Activated B cell treated with CpG ODN at 0.5 μM for 24 hours (primary cell): ENCODE measurements at regions not wholly inside any gene's neighbourhood (a gene's known extent, or its start where the extent isn't known, plus 50 kb on each side); places are given as distances from the start of the nearest gene placed in this dataset.

Source experiments
- ATAC-seq: fragments of 200-7000 bp; cut with Tn5 transposase; one replicate; pipeline ENCODE4 v1.10.0; 2021; ENCODE audit warnings: low read depth, mild to moderate bottlenecking, moderate library complexity
- CTCF ChIA-PET: fragments of 350-600 bp; sonication (Branson Sonifier 250); formaldehyde crosslinking; loops from one replicate; lab custom pipeline; 2021; ENCODE audit warnings: antibody characterized with exemption; lab: Charles Lee
- POLR2A ChIA-PET: fragments of 350-600 bp; sonication (Branson Sonifier 250); formaldehyde crosslinking; loops from one replicate; lab custom pipeline; 2021; ENCODE audit warnings: antibody characterized with exemption; lab: Charles Lee
- DNase-seq: peaks from one replicate; pipeline ENCODE4 v3.0.0; 2022
- H3K27ac Mint-ChIP-seq: one replicate; pipeline ENCODE4 v1.8.0; 2020; ENCODE audit warnings: mixed read lengths
- H3K27me3 Mint-ChIP-seq: one replicate; pipeline ENCODE4 v1.8.0; 2021; ENCODE audit warnings: mixed read lengths
- H3K36me3 Mint-ChIP-seq: one replicate; pipeline ENCODE4 v1.8.0; 2021; ENCODE audit warnings: low read depth, mixed read lengths
- H3K4me1 Mint-ChIP-seq: one replicate; pipeline ENCODE4 v1.8.0; 2021; ENCODE audit warnings: mixed read lengths
- H3K4me3 Mint-ChIP-seq: one replicate; pipeline ENCODE4 v1.8.0; 2020; ENCODE audit warnings: mild to moderate bottlenecking, mixed read lengths
- H3K9me3 Mint-ChIP-seq: one replicate; pipeline ENCODE4 v1.8.0; 2020; ENCODE audit warnings: mixed read lengths
- intact Hi-C: fragments of 100-400 bp; cut with micrococcal nuclease; formaldehyde crosslinking; loops from one replicate; pipeline ENCODE4 v1.15.1; 2024
- TF ChIP-seq, protein P1 (sequence below): fragments of 200-600 bp; IDR thresholded peaks from one replicate; pipeline ENCODE4 v1.8.0; 2022; ENCODE audit warnings: antibody characterized with exemption, mild to moderate bottlenecking

DNA sequence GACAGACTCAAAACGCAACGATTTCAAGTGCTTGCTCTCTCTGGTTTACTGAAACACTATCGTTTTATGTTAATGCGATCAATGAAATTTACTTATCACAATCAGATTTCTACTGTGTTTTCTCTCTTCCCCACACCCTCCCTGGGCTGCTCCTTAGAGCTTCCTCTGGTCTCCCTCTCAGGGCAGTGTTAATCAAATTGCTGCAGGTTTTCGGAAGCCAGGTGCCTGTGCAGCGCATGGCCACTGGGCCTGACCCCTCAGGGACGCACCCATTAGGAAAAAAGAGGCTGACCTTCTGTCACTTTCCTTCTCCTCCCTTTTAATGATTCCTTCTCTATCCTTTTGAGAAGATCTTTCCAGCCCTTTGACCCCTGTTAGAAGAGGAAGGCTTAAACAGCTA, 134.5 kb upstream of the ONECUT1 start:
- H3K4me3 Mint-ChIP-seq, result no peak overlapping the region
- H3K4me1 Mint-ChIP-seq, result no peaks in the 10 kb centered on the region
- TF ChIP-seq, protein P1, sequence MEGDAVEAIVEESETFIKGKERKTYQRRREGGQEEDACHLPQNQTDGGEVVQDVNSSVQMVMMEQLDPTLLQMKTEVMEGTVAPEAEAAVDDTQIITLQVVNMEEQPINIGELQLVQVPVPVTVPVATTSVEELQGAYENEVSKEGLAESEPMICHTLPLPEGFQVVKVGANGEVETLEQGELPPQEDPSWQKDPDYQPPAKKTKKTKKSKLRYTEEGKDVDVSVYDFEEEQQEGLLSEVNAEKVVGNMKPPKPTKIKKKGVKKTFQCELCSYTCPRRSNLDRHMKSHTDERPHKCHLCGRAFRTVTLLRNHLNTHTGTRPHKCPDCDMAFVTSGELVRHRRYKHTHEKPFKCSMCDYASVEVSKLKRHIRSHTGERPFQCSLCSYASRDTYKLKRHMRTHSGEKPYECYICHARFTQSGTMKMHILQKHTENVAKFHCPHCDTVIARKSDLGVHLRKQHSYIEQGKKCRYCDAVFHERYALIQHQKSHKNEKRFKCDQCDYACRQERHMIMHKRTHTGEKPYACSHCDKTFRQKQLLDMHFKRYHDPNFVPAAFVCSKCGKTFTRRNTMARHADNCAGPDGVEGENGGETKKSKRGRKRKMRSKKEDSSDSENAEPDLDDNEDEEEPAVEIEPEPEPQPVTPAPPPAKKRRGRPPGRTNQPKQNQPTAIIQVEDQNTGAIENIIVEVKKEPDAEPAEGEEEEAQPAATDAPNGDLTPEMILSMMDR, result no peak
- H3K27me3 Mint-ChIP-seq, result peaks cover 4% of the 10 kb centered on the region
- ATAC-seq (no peak), DNase-seq (no peak)
- H3K27ac Mint-ChIP-seq, result no peak overlapping the region
- intact Hi-C loops, result no loop called here
- no peaks in the 10 kb centered on the region for H3K36me3 Mint-ChIP-seq
- ChIA-PET POLR2A (no interaction called here), CTCF (no interaction called here)
- H3K9me3 Mint-ChIP-seq, result peaks cover 6% of the 10 kb centered on the region

- no peak overlapping the region for H3K4me3 Mint-ChIP-seq
- DNase-seq (no peak), ATAC-seq (no peak)
- H3K4me1 Mint-ChIP-seq, result no peaks in the 10 kb centered on the region
- ChIA-PET CTCF (no interaction called here), POLR2A (no interaction called here)
- H3K27me3 Mint-ChIP-seq, result peaks cover 8% of the 10 kb centered on the region
- peaks cover 5% of the 10 kb centered on the region for H3K9me3 Mint-ChIP-seq
- no peaks in the 10 kb centered on the region for H3K36me3 Mint-ChIP-seq
- no peak overlapping the region for H3K27ac Mint-ChIP-seq
- TF ChIP-seq, protein P1, result no peak
- intact Hi-C loops, result no loop called here
These were observed 133.5 kb upstream of the ONECUT1 start for GRCh38 chr15:52923626-52924025.

GRCh38 chr15:52922871-52923270, 132.7 kb upstream of the ONECUT1 start:
- DNase-seq, result no peak
- intact Hi-C loops, result no loop called here
- CTCF ChIA-PET, result no interaction called here
- Mint-ChIP-seq H3K27me3 (peaks cover 8% of the 10 kb centered on the region), H3K36me3 (no peaks in the 10 kb centered on the region), H3K27ac (no peak overlapping the region), H3K4me3 (no peak overlapping the region), H3K9me3 (peaks cover 4% of the 10 kb centered on the region), H3K4me1 (no peaks in the 10 kb centered on the region)
- no peak for ATAC-seq
- TF ChIP-seq, protein P1, result no peak
- POLR2A ChIA-PET, result no interaction called here

DNA sequence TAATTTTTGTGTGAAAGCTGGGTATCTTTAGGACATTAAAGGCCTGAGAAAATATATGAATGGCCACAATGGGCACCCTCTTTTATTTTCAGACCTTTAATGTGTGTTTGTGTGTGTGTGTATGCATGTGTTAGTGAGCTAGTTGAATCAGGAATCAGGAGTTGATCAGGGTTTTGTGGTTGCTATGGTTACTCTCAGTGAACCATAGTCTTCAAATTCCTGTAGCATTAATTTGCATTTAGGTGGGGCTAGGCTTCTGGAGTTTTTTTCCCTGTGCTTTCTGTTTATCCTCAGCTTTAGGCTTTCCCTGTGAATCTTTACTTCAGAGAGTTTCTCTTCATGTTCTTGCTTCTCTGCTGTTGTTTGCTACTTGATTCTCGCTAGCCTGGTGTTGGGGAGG, 122.0 kb upstream of the ONECUT1 start:
- no peaks in the 10 kb centered on the region for H3K36me3 Mint-ChIP-seq
- POLR2A ChIA-PET, result no interaction called here
- ATAC-seq, result no peak
- intact Hi-C loops, result no loop called here
- H3K27ac Mint-ChIP-seq, result no peak overlapping the region
- CTCF ChIA-PET, result no interaction called here
- TF ChIP-seq, protein P1, result no peak
- H3K27me3 Mint-ChIP-seq, result peaks cover 6% of the 10 kb centered on the region
- H3K4me1 Mint-ChIP-seq, result no peaks in the 10 kb centered on the region
- no peak for DNase-seq
- H3K9me3 Mint-ChIP-seq, result no peaks in the 10 kb centered on the region
- no peak overlapping the region for H3K4me3 Mint-ChIP-seq

DNA sequence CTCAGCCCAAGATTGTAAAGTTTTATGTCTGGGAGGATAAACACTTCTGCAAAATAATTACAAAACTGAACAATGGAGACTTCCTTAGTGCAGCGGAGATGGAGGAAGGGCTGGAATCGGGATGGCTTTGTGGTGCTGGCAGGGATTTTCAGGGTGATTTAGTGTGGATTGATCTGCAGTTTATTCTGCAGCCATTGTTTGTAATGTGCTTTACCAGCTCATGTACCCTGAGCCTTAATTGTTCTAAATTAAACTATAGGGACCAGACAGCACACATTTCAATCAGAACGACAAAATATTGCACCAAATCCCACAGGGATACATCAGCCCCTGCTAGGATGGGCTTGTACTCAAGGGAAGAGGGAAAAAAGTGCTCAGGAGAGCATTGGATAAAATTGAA, 103.2 kb upstream of the ONECUT1 start:
- H3K36me3 Mint-ChIP-seq, result no peaks in the 10 kb centered on the region
- H3K27me3 Mint-ChIP-seq, result peaks cover 8% of the 10 kb centered on the region
- no peak for ATAC-seq
- no peak overlapping the region for H3K4me3 Mint-ChIP-seq
- POLR2A ChIA-PET, result no interaction called here
- TF ChIP-seq, protein P1, result no peak
- CTCF ChIA-PET, result no interaction called here
- DNase-seq, result no peak
- H3K27ac Mint-ChIP-seq, result no peak overlapping the region
- intact Hi-C loops, result no loop called here
- peaks cover 4% of the 10 kb centered on the region for H3K9me3 Mint-ChIP-seq
- H3K4me1 Mint-ChIP-seq, result no peaks in the 10 kb centered on the region
